ENCODE measurements at regions not wholly inside any gene's neighbourhood (a gene's known extent, or its start where the extent isn't known, plus 50 kb on each side); places are given as distances from the start of the nearest gene placed in this dataset.
A peak's percentile ranks its signal among the peaks of the same experiment; 100 is the strongest.

- TF ChIP-seq, protein P1, sequence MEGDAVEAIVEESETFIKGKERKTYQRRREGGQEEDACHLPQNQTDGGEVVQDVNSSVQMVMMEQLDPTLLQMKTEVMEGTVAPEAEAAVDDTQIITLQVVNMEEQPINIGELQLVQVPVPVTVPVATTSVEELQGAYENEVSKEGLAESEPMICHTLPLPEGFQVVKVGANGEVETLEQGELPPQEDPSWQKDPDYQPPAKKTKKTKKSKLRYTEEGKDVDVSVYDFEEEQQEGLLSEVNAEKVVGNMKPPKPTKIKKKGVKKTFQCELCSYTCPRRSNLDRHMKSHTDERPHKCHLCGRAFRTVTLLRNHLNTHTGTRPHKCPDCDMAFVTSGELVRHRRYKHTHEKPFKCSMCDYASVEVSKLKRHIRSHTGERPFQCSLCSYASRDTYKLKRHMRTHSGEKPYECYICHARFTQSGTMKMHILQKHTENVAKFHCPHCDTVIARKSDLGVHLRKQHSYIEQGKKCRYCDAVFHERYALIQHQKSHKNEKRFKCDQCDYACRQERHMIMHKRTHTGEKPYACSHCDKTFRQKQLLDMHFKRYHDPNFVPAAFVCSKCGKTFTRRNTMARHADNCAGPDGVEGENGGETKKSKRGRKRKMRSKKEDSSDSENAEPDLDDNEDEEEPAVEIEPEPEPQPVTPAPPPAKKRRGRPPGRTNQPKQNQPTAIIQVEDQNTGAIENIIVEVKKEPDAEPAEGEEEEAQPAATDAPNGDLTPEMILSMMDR (IDR thresholded peaks at IDR 0.05; ENCODE audit: insufficient read depth, low read depth, low read length, missing control alignments), result no peak
- DNase-seq (ENCODE audit: low read depth), result no peak
- H3K4me3 ChIP-seq (ENCODE audit: low read depth, low read length), result no peak overlapping the region
These were observed 506.8 kb upstream of the LRATD1 start for GRCh38 chr2:14125624-14126293.

- TF ChIP-seq, protein P1 (IDR thresholded peaks at IDR 0.05; ENCODE audit: insufficient read depth, low read depth, low read length, missing control alignments), result no peak
- DNase-seq (ENCODE audit: low read depth), result no peak
- H3K4me3 ChIP-seq (ENCODE audit: low read depth, low read length), result no peak overlapping the region
These were observed 505.7 kb upstream of the LRATD1 start for GRCh38 chr2:14126846-14127245.

DNA sequence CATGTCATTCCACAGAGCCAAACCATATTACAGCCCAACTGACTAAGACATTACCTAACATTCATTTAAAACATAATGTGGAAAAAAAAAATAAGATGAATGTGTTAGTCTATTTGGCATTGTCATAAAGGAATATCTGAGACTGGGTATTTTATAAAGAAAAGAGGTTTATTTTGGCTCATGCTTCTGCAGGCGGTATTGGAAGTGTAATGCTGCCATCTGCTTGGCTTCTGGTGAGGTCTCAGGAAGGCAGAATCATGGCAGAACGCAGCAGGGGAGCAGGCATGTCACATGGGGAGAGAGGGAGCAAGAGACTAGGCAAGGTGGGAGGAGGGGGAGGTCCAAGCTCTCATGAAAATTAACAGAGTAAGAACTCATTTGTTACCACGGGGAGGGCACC is 504.8 kb upstream of the LRATD1 start:
- H3K4me3 ChIP-seq (ENCODE audit: low read depth, low read length), result no peak overlapping the region
- TF ChIP-seq, protein P1 (IDR thresholded peaks at IDR 0.05; ENCODE audit: insufficient read depth, low read depth, low read length, missing control alignments), result no peak
- no peak for DNase-seq (ENCODE audit: low read depth)

DNA sequence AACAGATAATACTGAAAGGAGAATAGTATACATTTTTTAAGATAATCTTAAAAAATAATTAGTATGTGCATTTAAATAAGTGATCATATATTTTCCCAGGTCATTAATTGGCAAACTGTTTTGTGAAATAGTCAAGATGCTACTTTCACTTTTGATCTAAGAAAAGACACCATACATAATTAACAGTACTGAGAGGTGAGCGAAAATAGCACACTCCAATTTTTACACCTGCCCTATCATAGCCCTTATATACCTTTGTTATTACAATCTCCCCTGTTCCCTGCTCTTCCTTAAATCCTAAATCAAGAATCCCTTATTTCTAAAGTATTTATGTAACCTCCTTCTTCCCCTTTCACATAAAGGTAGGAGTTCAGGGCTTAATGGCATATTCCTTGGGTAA is 500.1 kb upstream of the LRATD1 start:
- H3K4me3 ChIP-seq (ENCODE audit: low read depth, low read length), result no peak overlapping the region
- no peak for DNase-seq (ENCODE audit: low read depth)
- TF ChIP-seq, protein P1 (IDR thresholded peaks at IDR 0.05; ENCODE audit: insufficient read depth, low read depth, low read length, missing control alignments), result no peak

DNA sequence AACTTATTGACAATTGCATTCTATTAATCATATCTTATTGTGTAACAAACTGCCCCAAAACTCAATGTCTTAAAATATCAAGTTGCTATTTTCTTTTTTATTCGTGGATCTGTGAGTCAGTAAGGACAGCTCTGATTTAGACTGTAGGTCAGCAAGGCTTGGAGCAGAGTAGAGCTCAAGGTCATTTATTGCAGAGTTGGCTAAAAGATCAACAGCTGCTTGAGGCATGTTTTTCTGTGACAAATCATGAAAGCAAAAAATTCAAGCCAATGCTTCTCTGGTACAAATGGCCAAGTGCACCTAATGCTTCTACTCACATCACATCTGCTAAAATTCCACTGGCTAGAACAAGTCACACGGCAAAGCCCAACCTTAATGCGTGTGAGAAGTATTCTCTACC is 497.7 kb upstream of the LRATD1 start:
- DNase-seq (ENCODE audit: low read depth), result no peak
- TF ChIP-seq, protein P1 (IDR thresholded peaks at IDR 0.05; ENCODE audit: insufficient read depth, low read depth, low read length, missing control alignments), result no peak
- no peak overlapping the region for H3K4me3 ChIP-seq (ENCODE audit: low read depth, low read length)

- H3K4me3 ChIP-seq (ENCODE audit: low read depth, low read length), result no peak overlapping the region
- no peak for DNase-seq (ENCODE audit: low read depth)
- TF ChIP-seq, protein P1 (IDR thresholded peaks at IDR 0.05; ENCODE audit: insufficient read depth, low read depth, low read length, missing control alignments), result no peak
These were observed 496.5 kb upstream of the LRATD1 start for GRCh38 chr2:14136030-14136429.

- H3K4me3 ChIP-seq (ENCODE audit: low read depth, low read length), result no peak overlapping the region
- TF ChIP-seq, protein P1 (IDR thresholded peaks at IDR 0.05; ENCODE audit: insufficient read depth, low read depth, low read length, missing control alignments), result peak; percentile 4
- DNase-seq (ENCODE audit: low read depth), result no peak
These were observed 494.9 kb upstream of the LRATD1 start for GRCh38 chr2:14137643-14138042.
